Kidney capillary endothelial cell (primary cell): ENCODE measurements at regions not wholly inside any gene's neighbourhood (a gene's known extent, or its start where the extent isn't known, plus 50 kb on each side); places are given as distances from the start of the nearest gene placed in this dataset.

Experiments
- DNase-seq: peaks from one replicate; pipeline ENCODE4 v3.0.0-alpha.2; 2018; ENCODE audit warnings: low spot score

DNA sequence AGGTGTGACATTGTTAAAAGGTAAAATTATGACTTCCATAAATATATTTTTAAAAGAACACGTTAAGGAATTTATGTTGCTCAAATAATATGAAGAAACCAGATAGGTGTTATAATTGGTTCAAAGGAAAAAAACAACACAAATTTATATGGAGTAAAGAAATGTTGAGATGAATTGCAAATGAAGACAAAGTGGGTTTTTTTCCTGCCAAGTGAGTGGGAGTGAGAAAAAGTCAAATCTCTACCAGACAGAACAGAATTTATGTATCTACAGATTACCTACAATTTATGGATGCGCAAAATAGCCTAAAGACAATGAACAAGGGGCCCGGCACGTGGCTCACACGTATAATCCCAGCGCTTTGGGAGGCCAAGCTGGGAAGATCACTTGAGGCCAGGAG lies 159.7 kb upstream of the SLC1A4 start:
- DNase-seq: no peak

DNA sequence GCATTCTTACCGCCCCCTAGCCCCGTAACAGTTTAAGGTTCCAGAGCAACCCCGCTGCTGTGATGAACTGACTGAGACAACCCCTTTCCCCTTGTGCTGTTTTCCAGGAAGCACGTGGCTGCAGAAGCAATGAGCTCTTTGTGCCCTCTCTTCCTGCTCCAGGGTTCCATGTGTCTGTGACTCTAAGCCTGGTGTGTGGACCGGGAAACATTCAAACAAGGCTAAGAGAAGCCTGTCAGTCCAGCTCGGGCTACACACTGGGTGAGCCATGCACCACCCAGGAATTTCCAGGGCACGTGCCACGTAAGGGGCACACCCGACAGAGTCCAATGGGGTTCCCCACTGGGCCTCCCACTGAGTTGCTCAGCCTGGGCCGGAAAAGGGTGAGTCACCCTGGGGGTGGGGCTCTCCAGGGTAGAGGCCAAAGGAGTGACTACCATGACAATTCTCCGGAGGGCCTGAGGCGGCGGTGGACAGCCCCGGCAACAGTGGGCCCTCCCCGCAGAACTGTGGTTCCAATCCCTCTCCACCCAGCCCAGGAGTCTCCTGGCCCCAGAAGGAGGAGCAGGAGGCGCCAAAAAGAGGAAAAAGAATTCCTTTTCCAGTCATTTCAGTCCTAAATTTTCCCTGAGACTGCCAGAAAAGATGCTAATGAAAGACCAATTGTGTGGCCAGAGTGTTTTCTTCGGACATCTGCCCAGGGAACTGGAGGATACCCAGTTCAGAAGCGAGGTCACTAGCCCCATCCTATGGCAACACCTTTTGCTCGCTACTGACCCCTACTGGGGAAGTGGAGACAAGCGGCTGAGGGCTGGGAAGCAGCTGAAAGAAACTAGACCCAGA lies 157.8 kb upstream of the SLC1A4 start:
- DNase-seq: peak; percentile 95

DNA sequence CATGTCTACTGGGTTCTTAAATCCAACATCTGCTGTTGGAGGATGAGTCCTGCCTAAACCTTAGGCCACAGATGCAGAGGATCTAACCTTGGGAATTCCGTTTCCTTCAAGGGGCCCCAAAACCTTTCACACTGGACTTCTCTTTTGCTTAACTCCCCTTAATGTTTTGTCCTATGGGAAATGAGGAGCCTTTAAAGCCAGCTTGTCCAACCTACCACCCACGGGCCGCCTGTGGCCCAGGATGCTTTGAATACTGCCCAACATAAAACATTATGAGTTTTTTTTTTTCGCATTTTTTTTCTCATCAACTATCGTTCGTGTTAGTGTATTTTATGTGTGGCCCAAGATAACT lies 157.2 kb upstream of the SLC1A4 start:
- DNase-seq: no peak

DNA sequence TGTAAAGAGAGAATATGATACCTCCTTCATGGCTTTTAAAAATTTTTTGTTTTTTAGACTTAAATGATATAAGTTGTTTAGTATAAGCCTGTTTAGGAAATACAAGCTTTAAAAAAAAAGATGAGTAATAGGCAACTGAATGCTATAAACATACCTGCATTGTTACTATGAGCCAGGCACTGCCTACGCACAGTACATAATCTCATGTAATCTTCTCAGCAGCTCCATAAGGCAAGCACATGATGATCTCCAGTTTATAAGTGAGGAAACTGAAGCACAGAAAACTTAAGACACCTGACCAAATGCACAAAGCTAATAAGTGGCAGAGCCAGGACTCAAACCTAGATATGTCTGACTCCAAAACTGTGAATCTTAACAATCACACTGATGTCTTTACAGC lies 156.3 kb upstream of the SLC1A4 start:
- DNase-seq: no peak

GRCh38 chr2:64836566-64836965 lies 152.6 kb upstream of the SLC1A4 start:
- DNase-seq: no peak

GRCh38 chr2:64837116-64837731 lies 152.0 kb upstream of the SLC1A4 start:
- no peak for DNase-seq

DNA sequence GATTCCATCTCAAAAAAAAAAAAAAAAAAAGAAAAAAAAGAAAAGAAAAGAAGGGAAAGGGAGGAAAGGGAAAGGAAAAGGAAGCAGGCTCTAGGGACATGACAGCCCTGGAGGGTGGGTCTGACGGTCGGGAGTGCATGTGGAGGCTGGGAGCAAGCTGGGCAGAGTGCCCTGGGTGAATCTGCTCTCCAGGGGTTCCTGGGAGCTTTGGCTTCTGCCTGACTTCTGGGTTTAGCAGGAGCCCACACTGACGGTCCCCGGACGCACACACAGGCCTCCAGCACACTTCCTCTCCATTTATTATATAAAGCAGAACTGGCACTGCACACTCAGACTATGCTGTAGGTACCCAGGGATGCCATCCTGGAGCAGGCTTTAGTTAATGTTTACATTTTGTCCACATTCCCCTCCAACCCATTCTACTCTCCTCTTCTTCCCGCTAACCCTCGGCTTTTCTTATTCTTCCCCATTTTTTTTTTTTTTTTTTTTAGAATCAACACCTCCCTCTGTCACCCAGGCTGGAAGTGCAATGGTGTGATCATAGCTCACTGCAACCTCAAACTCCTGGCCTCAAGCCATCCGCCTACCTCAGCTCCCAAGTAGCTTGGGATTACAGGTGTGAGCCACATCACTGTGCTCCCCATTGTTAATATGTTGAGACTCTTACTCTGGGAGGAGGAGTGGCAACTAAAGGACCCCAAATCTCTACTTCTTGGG lies 151.1 kb upstream of the SLC1A4 start:
- no peak for DNase-seq

DNA sequence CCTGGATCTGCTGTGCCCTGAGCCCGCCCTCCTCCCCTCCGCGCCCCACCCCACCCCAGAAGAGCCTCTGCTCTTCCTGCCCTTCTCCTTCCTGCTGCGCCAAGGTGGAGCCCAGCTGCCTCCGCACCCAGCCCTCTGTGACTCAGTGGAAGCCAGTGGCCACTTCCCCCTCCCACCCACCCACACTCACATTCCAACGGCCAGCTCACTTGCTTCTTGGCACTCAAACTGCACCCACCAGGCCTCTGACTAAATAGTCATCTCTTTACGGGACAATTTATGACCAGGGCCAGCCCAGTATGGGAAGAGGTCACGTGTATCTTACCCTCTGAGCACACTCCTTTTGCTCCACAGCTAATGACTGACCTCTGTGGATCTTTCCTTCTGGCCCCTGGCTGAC lies 150.4 kb upstream of the SLC1A4 start:
- DNase-seq: peak; percentile 58

DNA sequence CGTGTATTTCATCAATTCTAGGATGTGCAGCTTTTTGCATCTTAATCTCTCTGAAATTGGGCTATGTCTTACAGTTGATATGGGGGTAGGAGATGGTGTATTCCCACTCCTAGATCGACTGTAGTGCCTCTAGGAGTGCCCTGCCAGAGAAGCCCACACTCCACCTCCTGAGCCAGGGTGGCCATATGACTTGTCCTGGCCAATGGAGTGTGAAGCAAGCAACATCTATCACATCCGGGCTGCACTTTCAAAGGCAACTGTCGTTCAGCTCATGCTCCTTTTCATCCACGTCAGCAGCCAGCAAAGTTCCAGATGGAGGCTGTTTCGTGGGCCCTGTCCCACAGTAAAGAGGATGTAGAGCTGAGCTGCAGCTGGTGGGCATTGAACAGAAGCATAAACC lies 149.4 kb upstream of the SLC1A4 start:
- DNase-seq: no peak

DNA sequence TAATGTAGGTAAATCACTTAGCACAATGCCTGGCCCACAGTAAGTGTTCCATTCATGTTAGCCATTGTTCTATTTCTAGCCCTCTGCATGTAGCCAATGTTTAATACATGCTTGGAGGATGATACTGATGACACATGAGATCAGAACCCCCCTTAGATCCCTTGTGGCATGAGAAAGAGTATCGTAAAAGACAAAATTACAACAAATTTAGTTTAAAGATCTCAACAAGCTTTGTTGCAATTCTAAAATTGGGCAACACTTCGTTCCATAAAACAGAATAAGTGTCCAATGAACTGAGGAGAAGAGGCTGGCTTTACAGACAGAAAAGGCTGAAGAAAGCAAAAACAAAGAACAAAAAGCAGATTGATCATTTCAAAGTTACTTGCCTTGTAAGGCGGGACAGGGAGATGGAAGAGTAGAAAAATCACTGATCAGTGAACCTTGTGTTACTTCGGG lies 148.7 kb upstream of the SLC1A4 start:
- DNase-seq: no peak

DNA sequence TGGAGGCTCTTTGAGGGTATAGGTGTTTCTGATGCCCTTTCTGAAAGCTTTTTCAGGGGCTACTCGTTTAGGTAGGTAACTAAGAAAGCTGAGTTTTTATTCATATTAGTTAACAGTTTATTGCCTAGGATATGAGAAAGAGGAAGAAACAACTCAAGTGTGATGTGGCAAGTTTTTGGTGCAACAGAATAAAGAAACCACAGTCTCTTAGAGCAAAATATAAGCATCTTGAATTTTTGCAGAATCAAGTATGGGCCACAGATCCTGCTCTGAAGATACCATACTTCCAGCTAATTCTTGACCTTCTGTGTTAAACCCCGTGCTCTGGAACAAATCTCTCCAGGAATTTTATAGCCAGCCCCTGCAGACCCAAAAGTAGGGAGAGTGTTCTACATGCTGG lies 147.7 kb upstream of the SLC1A4 start:
- DNase-seq: no peak

DNA sequence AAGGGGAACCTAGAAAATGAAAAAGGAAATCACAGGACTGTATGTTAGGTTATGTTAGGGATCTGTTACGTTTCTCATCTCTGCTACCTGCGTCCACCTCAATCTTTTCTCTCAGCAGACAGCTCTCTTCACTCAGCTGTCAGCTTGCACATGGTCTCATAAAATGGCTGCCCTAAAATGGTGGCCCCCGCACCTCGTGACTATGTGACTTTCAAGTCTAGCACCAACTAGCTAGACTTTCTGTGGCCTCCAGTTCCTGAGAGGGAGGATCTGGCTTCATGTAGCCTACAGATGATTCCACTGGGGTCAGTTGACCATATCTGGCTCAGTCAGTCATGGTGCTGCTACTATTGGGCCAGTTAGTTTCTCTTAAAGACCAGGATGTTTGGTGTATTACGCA lies 147.2 kb upstream of the SLC1A4 start:
- DNase-seq: no peak

- no peak for DNase-seq
Measured at GRCh38 chr2:64844087-64844486, 145.1 kb upstream of the SLC1A4 start.

GRCh38 chr2:64845273-64845905 lies 143.8 kb upstream of the SLC1A4 start:
- DNase-seq: no peak

DNA sequence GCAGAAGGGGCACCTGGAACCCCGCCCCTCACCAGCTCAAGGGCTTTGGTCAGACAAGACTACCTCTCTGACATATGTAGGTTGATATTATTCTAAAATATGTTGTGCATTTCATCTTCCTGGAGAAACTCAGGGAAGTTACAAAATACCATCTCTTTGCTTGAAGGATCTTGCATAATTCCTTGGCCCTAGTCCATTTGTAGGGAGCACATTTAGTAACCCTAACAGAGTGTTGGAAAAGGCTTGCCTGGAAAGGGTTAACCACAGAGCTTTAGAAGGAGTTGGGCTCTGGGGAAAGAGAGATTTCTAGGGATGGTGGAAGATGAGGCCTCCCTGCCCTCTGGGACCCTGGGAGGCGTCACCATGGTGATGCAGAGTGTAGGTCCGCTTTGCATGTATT lies 143.0 kb upstream of the SLC1A4 start:
- no peak for DNase-seq

DNA sequence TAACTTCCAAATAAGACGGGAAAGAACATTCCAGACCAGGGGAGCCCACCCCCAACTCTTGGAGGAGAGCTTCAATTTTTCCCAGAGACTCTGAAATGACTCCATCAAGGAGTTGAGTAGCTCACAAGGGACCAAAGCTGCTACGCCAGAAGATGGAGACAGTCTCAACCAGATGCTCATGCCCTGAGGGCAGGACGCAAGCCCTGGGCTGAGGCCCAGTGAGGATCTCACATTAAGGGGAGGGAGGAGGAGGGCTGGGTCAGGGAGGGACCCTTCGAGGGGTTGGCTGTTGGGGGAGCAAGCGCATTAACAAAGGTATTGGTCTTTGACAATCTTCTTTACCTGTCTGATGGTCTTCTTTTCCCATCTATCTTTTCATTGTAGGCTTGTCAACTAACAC lies 141.3 kb upstream of the SLC1A4 start:
- no peak for DNase-seq

DNA sequence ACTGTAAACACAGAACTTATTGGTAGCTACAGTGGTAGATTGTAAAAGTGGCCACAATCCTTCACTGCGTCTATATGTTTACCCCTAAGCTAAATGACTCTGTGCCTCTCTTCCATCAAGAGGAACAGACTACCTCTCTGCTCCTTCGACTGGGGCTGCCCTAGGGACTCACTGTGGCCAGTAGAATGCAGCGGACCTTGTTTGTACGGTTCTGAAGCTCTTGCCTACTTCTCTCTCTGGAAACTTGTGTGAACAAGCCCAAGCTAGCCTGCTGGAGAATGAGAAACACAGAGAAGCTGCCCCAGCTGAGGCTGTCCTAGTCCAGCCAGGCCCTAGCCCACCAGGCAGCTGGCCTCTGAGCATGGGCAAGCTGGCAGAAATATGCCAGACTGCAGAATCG lies 140.8 kb upstream of the SLC1A4 start:
- DNase-seq: no peak

DNA sequence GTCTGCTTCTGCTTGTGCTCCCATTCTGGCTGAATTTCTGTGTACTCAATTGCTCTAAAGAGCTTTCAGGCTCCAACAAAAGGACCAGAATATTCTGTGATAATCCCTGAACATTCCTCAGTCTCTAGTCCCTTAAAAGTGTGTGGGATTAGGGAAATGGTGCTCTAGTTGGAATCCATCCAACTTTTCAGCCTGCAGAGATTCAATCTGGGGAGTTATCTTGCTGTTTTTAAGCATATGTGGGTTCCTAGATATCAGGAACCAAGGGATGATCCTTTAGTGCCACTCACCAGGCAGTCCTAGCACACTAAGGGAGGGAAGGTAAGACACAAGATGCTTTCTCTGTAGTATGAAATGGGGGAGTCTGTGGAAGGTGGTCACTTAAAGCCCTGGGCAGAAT lies 140.3 kb upstream of the SLC1A4 start:
- no peak for DNase-seq

- DNase-seq: no peak
Measured at GRCh38 chr2:64850642-64851041, 138.6 kb upstream of the SLC1A4 start.

DNA sequence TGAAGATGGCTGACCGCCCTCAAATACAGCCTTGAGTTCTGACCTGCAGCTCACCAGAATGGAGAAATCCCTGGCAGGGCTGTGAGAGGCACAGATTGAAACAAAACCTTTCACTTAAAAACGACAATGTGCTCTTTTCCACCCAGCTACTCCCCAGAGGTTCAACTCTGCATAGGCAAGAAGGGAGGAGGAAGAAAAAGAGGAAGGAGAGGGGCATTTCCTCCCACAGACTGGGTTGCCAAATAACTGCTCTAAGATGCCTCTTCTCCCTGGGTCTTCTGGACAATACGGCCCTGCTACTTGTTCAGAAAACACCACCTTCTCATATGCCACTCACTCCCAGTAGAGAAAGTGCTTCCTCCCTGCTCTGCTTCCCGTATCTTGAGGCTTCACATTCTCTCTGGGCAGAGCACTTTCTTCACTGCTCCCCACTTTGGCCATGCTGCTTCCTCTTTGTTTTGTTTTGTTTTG lies 136.4 kb upstream of the SLC1A4 start:
- DNase-seq: no peak

GRCh38 chr2:64853306-64853705 lies 135.9 kb upstream of the SLC1A4 start:
- DNase-seq: no peak

DNA sequence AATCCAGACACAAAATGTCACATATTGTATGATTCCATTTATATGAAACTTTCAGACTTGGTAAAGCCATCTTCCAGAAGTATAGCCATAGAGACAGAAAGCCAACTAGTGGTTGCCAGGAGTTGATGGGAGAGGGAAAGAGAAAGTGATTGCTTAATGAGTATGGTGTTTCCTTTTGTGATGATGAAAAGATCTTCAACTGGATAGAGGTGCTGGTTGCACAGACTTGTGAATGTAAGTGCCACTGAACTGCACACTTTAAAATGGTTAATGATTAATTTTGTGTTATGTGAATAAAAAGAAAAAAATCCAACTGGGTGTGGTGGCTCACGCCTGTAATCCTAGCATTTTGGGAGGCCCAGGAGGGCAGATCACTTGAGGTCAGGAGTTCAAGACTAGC lies 135.3 kb upstream of the SLC1A4 start:
- DNase-seq: no peak

- DNase-seq: no peak
Measured at GRCh38 chr2:64854773-64855237, 134.4 kb upstream of the SLC1A4 start.
